Liver (tissue), 8 donors: ENCODE measurements at regions not wholly inside any gene's neighbourhood (a gene's known extent, or its start where the extent isn't known, plus 50 kb on each side); places are given as distances from the start of the nearest gene placed in this dataset.
"Not testable (repeated sequence)": the region's sequence is repeated elsewhere in the genome, so short reads cannot be mapped to it uniquely, and the experiment has no call there.

ENCODE experiments used
- DNase-seq: peaks from one replicate; pipeline ENCODE4 v3.0.0-alpha.2; 2017; ENCODE audit warnings: low spot score
- H3K27ac ChIP-seq, 2 donors: one replicate each; pipeline ENCODE4 v1.7.0; 2013; ENCODE audit warnings: inconsistent platforms in 2 of 2, low read length in 2 of 2, control low read depth in 1 of 2, low read depth in 1 of 2, mild to moderate bottlenecking in 1 of 2
- H3K27me3 ChIP-seq, 4 donors: one replicate each; pipeline versions ENCODE4 v1.6.1 to v1.7.0; 2013; ENCODE audit warnings: low read length in 3 of 4, inconsistent platforms in 1 of 4, mild to moderate bottlenecking in 1 of 4, moderate library complexity in 1 of 4; ENCODE audit not compliant: control insufficient read depth in 4 of 4, insufficient read depth in 4 of 4
- H3K36me3 ChIP-seq, 4 donors: one replicate each; pipeline versions ENCODE4 v1.6.1 to v1.7.0; 2013; ENCODE audit warnings: low read length in 3 of 4, mild to moderate bottlenecking in 3 of 4, low read depth in 1 of 4, moderate library complexity in 1 of 4; ENCODE audit not compliant: control insufficient read depth in 4 of 4, insufficient read depth in 3 of 4
- H3K4me1 ChIP-seq, 4 donors: one replicate each; pipeline versions ENCODE4 v1.6.1 to v1.7.0; 2013; ENCODE audit warnings: low read length in 3 of 4, mild to moderate bottlenecking in 3 of 4, moderate library complexity in 1 of 4; ENCODE audit not compliant: control insufficient read depth in 4 of 4, insufficient read depth in 4 of 4
- H3K4me3 ChIP-seq, 3 donors: one replicate each; pipeline versions ENCODE4 v1.6.1 to v1.7.0; 2013; ENCODE audit warnings: low read length in 3 of 3, control low read depth in 1 of 3, low read depth in 1 of 3, mild to moderate bottlenecking in 1 of 3
- H3K9ac ChIP-seq, 2 donors: one replicate each; pipeline ENCODE4 v1.7.0; 2013; ENCODE audit warnings: low read length in 2 of 2, mild to moderate bottlenecking in 2 of 2, moderate library complexity in 2 of 2, control low read depth in 1 of 2, low read depth in 1 of 2
- H3K9me3 ChIP-seq, 4 donors: one replicate each; pipeline versions ENCODE4 v1.6.1 to v1.7.0; 2013; ENCODE audit warnings: low read length in 3 of 4; ENCODE audit not compliant: control insufficient read depth in 4 of 4
- CTCF ChIP-seq: fragments of 150-350 bp; IDR thresholded peaks from 2 replicates; pipeline ENCODE4 v1.5.1; 2017; ENCODE audit warnings: improper control_type of control experiment, low read depth, low read length; ENCODE audit not compliant: missing input control
- EGR1 ChIP-seq, 2 donors: IDR thresholded peaks; 2 replicates each; pipeline ENCODE4 v1.6.1; 2016 to 2018; ENCODE audit warnings: antibody characterized with exemption in 2 of 2, low read depth in 2 of 2
- FOXA1 ChIP-seq: IDR thresholded peaks from 2 replicates; pipeline ENCODE4 v1.6.1; 2016; ENCODE audit warnings: antibody characterized with exemption
- FOXA2 ChIP-seq: IDR thresholded peaks from 2 replicates; pipeline ENCODE4 v1.6.1; 2016; ENCODE audit warnings: antibody characterized with exemption
- GABPA ChIP-seq, 2 donors: IDR thresholded peaks in 1 of 2; conservative IDR thresholded peaks in 1 of 2; 2 replicates each; pipeline ENCODE4 v1.6.1; 2016; ENCODE audit warnings: antibody characterized with exemption in 2 of 2, mild to moderate bottlenecking in 1 of 2, moderate library complexity in 1 of 2
- HNF4A ChIP-seq, 2 donors: conservative IDR thresholded peaks; 2 replicates each; pipeline ENCODE4 v1.6.1; 2016; ENCODE audit warnings: antibody characterized with exemption in 2 of 2, mild to moderate bottlenecking in 2 of 2
- HNF4G ChIP-seq: IDR thresholded peaks from 2 replicates; pipeline ENCODE4 v1.6.1; 2016; ENCODE audit warnings: antibody characterized with exemption
- JUND ChIP-seq, 2 donors: IDR thresholded peaks; 2 replicates each; pipeline ENCODE4 v1.6.1; 2016; ENCODE audit warnings: antibody characterized with exemption in 2 of 2
- MAX ChIP-seq: IDR thresholded peaks from 2 replicates; pipeline ENCODE4 v1.6.1; 2016; ENCODE audit warnings: antibody characterized with exemption
- NR2F2 ChIP-seq: IDR thresholded peaks from 2 replicates; pipeline ENCODE4 v1.6.1; 2016; ENCODE audit warnings: antibody characterized with exemption
- RAD21 ChIP-seq, 2 donors: IDR thresholded peaks; 2 replicates each; pipeline ENCODE4 v1.6.1; 2016; ENCODE audit warnings: antibody characterized with exemption in 2 of 2, mild to moderate bottlenecking in 2 of 2
- RXRA ChIP-seq, 2 donors: IDR thresholded peaks; 2 replicates each; pipeline ENCODE4 v1.6.1; 2017 to 2018; ENCODE audit warnings: antibody characterized with exemption in 2 of 2, mild to moderate bottlenecking in 1 of 2
- SP1 ChIP-seq: IDR thresholded peaks from 2 replicates; pipeline ENCODE4 v1.6.1; 2018; ENCODE audit warnings: antibody characterized with exemption, mild to moderate bottlenecking
- TAF1 ChIP-seq: conservative IDR thresholded peaks from 2 replicates; pipeline ENCODE4 v1.6.1; 2016; ENCODE audit warnings: antibody characterized with exemption, mild to moderate bottlenecking
- YY1 ChIP-seq: IDR thresholded peaks from 2 replicates; pipeline ENCODE4 v1.6.1; 2016; ENCODE audit warnings: antibody characterized with exemption, mild to moderate bottlenecking
- WGBS: extraction: QIAGEN DNeasy Blood & Tissue Kit; methylation state at CpG from one replicate; pipeline ENCODE4 v1.1.7; 2013; 5-methylcytosine and 5-hydroxymethylcytosine counted together
- TF ChIP-seq, protein P1 (sequence below): IDR thresholded peaks from 2 replicates; pipeline ENCODE4 v1.6.1; 2016; ENCODE audit warnings: antibody characterized with exemption, mild to moderate bottlenecking
- TF ChIP-seq, protein P2 (sequence below): IDR thresholded peaks from 2 replicates; pipeline ENCODE4 v1.6.1; 2016; ENCODE audit warnings: antibody characterized with exemption
- donor health status: healthy.
- donor health status: healthy.
- donor health status: healthy.
- donor health status: healthy.
- donor health status: healthy.

- TF ChIP-seq SP1 (no peak), RXRA (IDR thresholded peaks at IDR 0.05) (no peak), HNF4A (conservative IDR thresholded peaks at IDR 0.05) (no peak), HNF4G (no peak), CTCF (no peak), NR2F2 (no peak), TAF1 (no peak), YY1 (no peak), EGR1 (IDR thresholded peaks at IDR 0.05; ENCODE audit: low read depth in 2 of 2) (no peak), FOXA1 (no peak), JUND (IDR thresholded peaks at IDR 0.05) (no peak)
- TF ChIP-seq, protein P1, sequence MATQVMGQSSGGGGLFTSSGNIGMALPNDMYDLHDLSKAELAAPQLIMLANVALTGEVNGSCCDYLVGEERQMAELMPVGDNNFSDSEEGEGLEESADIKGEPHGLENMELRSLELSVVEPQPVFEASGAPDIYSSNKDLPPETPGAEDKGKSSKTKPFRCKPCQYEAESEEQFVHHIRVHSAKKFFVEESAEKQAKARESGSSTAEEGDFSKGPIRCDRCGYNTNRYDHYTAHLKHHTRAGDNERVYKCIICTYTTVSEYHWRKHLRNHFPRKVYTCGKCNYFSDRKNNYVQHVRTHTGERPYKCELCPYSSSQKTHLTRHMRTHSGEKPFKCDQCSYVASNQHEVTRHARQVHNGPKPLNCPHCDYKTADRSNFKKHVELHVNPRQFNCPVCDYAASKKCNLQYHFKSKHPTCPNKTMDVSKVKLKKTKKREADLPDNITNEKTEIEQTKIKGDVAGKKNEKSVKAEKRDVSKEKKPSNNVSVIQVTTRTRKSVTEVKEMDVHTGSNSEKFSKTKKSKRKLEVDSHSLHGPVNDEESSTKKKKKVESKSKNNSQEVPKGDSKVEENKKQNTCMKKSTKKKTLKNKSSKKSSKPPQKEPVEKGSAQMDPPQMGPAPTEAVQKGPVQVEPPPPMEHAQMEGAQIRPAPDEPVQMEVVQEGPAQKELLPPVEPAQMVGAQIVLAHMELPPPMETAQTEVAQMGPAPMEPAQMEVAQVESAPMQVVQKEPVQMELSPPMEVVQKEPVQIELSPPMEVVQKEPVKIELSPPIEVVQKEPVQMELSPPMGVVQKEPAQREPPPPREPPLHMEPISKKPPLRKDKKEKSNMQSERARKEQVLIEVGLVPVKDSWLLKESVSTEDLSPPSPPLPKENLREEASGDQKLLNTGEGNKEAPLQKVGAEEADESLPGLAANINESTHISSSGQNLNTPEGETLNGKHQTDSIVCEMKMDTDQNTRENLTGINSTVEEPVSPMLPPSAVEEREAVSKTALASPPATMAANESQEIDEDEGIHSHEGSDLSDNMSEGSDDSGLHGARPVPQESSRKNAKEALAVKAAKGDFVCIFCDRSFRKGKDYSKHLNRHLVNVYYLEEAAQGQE = no peak
- 25% methylated on average over 1 of the region's 1 CpG for WGBS
- no peaks in the 10 kb centered on the region for H3K9me3 ChIP-seq
- no peaks in the 10 kb centered on the region for H3K4me1 ChIP-seq
- H3K36me3 ChIP-seq = no peaks in the 10 kb centered on the region
- H3K9ac ChIP-seq = no peak overlapping the region
- H3K4me3 ChIP-seq = no peak overlapping the region
- H3K27me3 ChIP-seq = no peaks in the 10 kb centered on the region
- no peak for DNase-seq
- H3K27ac ChIP-seq = no peak overlapping the region
Observed at GRCh38 chr4:32706893-32707292, 1986.7 kb downstream of the PCDH7 start.

DNA sequence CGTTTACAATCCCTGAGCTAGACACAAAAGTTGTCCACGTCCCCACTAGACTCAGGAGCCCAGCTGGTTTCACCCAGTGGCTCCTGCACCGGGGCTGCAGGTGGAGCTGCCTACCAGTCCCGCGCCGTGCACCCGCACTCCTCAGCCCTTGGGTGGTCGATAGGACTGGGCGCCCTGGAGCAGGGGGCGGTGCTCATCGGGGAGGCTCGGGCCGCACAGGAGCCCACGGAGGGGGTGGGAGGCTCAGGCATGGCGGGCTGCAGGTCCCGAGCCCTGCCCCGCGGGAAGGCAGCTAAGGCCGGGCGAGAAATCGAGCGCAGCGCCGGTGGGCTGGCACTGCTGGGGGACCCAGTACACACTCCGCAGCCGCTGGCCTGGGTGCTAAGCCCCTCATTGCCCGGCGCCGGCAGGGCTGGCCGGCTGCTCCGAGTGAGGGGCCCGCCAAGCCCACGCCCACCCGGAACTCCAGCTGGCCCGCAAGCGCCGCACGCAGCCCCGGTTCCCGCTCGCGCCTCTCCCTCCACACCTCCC is 1996.0 kb downstream of the PCDH7 start:
- not testable (repeated sequence) for H3K9ac ChIP-seq, H3K27ac ChIP-seq, H3K4me3 ChIP-seq, H3K27me3 ChIP-seq, H3K9me3 ChIP-seq, H3K36me3 ChIP-seq, H3K4me1 ChIP-seq, DNase-seq
- 86% methylated on average over 39 of the region's 42 CpGs for WGBS

DNA sequence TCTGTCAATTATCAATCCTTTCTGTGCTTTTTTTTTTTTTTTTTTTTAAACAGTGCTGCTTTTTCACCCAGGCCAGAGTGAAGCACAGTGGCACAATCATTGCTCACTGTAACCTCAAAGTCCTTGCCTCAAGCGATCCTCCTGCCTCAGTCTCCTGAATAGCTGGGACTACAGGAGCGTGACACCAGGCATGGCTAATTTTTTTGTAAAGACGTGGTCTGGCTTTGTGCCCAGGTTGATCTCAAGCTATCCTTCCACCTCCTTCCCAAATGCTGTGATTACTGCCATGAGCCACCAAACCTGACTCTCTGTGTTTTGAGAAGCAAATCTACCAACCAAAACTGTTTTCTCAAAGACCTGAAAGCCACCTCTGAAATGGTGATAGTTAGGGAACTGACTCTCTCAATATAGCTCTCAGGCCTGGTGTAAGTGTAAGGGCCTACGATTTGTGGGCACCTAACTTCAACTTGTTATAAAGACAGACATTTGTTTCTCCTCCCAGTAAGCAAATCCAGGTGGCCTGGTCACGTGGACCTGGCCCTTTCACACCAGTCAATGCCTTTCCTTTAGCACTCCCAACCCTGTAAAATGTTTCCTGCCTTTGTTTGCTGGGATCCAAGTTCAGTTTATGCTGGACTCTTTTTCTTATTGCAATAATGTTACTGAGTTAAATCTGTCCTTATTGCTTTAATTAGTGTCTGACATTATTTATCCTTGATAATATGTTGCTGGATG is 2015.9 kb downstream of the PCDH7 start:
- 80% methylated on average over 5 of the region's 5 CpGs for WGBS
- no peak overlapping the region for H3K9ac ChIP-seq
- H3K27me3 ChIP-seq = no peaks in the 10 kb centered on the region
- no peak for DNase-seq
- H3K4me3 ChIP-seq = no peak overlapping the region
- H3K9me3 ChIP-seq = no peaks in the 10 kb centered on the region
- no peaks in the 10 kb centered on the region for H3K36me3 ChIP-seq
- no peak overlapping the region for H3K27ac ChIP-seq
- H3K4me1 ChIP-seq = no peaks in the 10 kb centered on the region
- TF ChIP-seq JUND (IDR thresholded peaks at IDR 0.05) (no peak), MAX (no peak), RAD21 (IDR thresholded peaks at IDR 0.05) (no peak), NR2F2 (no peak), EGR1 (IDR thresholded peaks at IDR 0.05; ENCODE audit: low read depth in 2 of 2) (no peak), HNF4G (no peak), TAF1 (no peak), FOXA1 (no peak), FOXA2 (no peak), CTCF (no peak), SP1 (no peak), YY1 (no peak), GABPA (IDR thresholded peaks at IDR 0.05 in 1 of 2, conservative IDR thresholded peaks at IDR 0.05 in 1 of 2) (no peak), HNF4A (conservative IDR thresholded peaks at IDR 0.05) (no peak), RXRA (IDR thresholded peaks at IDR 0.05) (no peak)
- TF ChIP-seq, protein P2, sequence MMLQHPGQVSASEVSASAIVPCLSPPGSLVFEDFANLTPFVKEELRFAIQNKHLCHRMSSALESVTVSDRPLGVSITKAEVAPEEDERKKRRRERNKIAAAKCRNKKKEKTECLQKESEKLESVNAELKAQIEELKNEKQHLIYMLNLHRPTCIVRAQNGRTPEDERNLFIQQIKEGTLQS = no peak
